ENCODE measurements at regions not wholly inside any gene's neighbourhood (a gene's known extent, or its start where the extent isn't known, plus 50 kb on each side); places are given as distances from the start of the nearest gene placed in this dataset.

- DNase-seq, result no peak
These were observed 55.8 kb upstream of the AJAP1 start for GRCh38 chr1:4598561-4598960.

GRCh38 chr1:4599521-4599920 is 54.9 kb upstream of the AJAP1 start:
- no peak for DNase-seq

- DNase-seq, result no peak
These were observed 54.4 kb upstream of the AJAP1 start for GRCh38 chr1:4599951-4600481.

DNA sequence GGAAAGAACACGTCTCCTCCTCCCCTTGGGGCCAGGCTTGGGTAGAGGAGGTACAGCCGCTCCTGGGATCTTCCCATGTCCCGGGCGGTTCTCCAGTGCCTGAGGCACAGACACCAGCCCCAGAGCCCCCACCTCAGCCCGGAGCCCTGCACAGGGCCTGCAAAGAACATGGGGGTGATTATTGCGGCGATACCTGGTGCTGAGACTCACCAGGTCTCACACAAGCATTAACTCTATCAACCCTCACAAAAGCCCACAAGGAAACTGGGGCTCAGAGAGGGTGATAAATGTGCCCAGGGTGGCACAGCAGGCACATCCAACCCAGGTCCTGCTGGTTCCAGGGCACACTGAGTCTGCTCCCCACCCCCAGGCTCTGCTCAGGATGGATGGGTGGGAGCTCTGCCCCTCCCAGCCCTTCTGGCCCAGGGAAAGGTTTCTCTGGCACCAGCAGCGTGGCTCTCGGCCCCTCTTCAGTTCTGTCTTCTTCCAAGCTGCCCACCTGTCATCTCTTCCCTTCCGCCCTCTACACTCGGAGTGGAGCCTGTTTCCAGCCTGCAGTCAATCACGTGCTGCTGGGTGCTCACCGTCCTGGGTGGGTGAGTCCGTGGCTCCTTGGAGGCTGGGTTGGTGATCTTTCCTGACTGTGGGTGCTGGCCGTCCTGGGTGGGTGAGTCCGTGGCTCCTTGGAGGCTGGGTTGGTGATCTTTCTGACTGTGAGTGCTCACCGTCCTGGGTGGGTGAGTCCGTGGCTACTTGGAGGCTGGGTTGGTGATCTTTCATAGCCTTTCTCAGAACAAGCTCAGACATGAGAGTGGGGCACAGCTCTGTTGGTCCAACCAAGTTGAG is 53.6 kb upstream of the AJAP1 start:
- DNase-seq, result no peak

DNA sequence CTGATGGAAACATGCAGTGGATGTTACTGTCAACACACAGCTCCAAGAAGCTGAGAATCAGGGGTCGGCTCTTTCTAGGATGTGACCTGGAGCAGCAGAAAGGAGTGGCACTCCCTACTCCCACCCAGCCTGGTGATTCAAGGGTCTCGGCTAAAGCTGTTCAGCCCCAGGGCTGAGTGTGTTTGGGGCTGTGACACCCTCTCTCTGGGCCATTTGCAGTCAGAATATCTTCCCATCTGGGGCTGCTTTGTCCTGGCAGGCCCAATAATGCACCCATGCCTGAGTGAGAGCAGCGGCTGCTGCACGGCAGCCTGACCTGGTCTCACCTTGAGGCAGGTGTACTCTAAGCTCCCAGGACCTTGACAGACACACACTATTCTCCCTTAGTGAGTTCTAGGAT is 52.5 kb upstream of the AJAP1 start:
- DNase-seq, result no peak

DNA sequence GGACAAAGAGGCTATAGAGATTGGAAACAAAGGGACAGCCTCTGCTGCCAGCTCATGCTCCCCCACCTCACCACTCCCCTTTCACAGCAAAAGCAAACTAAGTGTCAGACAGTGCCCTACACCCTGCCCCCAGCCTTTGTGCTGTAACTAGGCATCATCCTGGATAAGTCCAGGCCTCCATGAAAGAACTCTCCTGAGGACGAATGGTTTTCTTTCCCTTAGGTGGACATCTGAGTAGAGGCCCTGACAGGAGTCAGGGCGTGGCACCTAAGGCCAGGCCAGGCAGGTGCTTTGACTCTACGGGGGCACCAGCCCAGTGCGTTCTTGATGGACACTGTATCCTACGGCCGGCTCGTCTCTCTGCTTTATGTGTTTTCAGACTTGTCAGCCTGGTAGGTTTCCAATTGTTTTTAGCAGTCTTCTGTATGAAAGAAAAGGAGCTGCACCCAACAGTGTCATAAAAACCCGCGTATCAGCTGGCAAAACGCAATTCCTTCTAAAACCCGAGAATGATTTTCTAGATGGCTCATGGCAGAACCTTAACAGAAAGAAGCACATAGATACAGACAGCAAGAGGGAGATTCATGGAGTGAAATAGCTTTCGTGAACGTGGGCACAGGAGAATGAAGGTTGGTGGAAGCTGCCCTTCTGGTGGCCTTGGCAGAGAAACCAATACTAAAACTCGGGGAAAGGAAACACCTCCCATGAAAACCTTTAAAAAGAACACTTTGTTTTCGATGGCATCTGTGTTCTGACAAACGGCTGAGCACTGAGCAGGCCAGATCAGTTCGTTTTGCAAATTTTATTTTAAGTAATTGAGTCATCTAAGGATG is 51.7 kb upstream of the AJAP1 start:
- no peak for DNase-seq

- no peak for DNase-seq
These were observed 50.9 kb upstream of the AJAP1 start for GRCh38 chr1:4603295-4604110.
